HT-29 (cell line): ENCODE measurements at regions not wholly inside any gene's neighbourhood (a gene's known extent, or its start where the extent isn't known, plus 50 kb on each side); places are given as distances from the start of the nearest gene placed in this dataset.

Source experiments
- DNase-seq: peaks from one replicate; pipeline ENCODE4 v3.0.0-alpha.2; 2015; ENCODE audit warnings: low spot score

- DNase-seq, result no peak
These were observed 227.1 kb upstream of the KRR1 start for GRCh38 chr12:75738486-75738885.

GRCh38 chr12:75735853-75736252, 224.4 kb upstream of the KRR1 start:
- no peak for DNase-seq

- no peak for DNase-seq
These were observed 217.4 kb upstream of the KRR1 start for GRCh38 chr12:75728826-75729225.

GRCh38 chr12:75727577-75727976, 216.2 kb upstream of the KRR1 start:
- DNase-seq, result no peak

- peak; percentile 72 for DNase-seq
These were observed 214.2 kb upstream of the KRR1 start for GRCh38 chr12:75725521-75726111.

- DNase-seq, result peak; percentile 64
These were observed 213.5 kb upstream of the KRR1 start for GRCh38 chr12:75724928-75725312.

GRCh38 chr12:75724307-75724927, 213.0 kb upstream of the KRR1 start:
- DNase-seq, result no peak

GRCh38 chr12:75722714-75723200, 211.3 kb upstream of the KRR1 start:
- DNase-seq, result peak; percentile 83

- peak; percentile 45 for DNase-seq
These were observed 210.4 kb upstream of the KRR1 start for GRCh38 chr12:75721796-75722195.

GRCh38 chr12:75720812-75721641, 209.6 kb upstream of the KRR1 start:
- DNase-seq, result peak; percentile 44

- no peak for DNase-seq
These were observed 206.5 kb upstream of the KRR1 start for GRCh38 chr12:75717902-75718301.

GRCh38 chr12:75716291-75717025, 205.0 kb upstream of the KRR1 start:
- no peak for DNase-seq

GRCh38 chr12:75715682-75716081, 204.3 kb upstream of the KRR1 start:
- DNase-seq, result no peak

- DNase-seq, result no peak
These were observed 203.9 kb upstream of the KRR1 start for GRCh38 chr12:75715323-75715644.

GRCh38 chr12:75714462-75715322, 203.3 kb upstream of the KRR1 start:
- peak; percentile 27 for DNase-seq

- DNase-seq, result no peak
These were observed 202.0 kb upstream of the KRR1 start for GRCh38 chr12:75713434-75713833.

GRCh38 chr12:75712223-75712622, 200.8 kb upstream of the KRR1 start:
- DNase-seq, result peak; percentile 87

GRCh38 chr12:75711271-75711670, 199.9 kb upstream of the KRR1 start:
- peak; percentile 10 for DNase-seq

- DNase-seq, result no peak
These were observed 199.1 kb upstream of the KRR1 start for GRCh38 chr12:75710361-75711069.

GRCh38 chr12:75709503-75709902, 198.1 kb upstream of the KRR1 start:
- DNase-seq, result no peak
